HG03103 (cell line): ENCODE measurements at regions not wholly inside any gene's neighbourhood (a gene's known extent, or its start where the extent isn't known, plus 50 kb on each side); places are given as distances from the start of the nearest gene placed in this dataset.
"Not testable (repeated sequence)": the region's sequence is repeated elsewhere in the genome, so short reads cannot be mapped to it uniquely, and the experiment has no call there.

ENCODE experiments used
- ATAC-seq: cut with Tn5 transposase; IDR thresholded peaks from one replicate; pipeline ENCODE4 v1.9.1; 2021; ENCODE audit warnings: low read depth; ENCODE audit not compliant: unreplicated experiment

- ATAC-seq = no peak
Measured at GRCh38 chr2:16378031-16378430, 287.6 kb downstream of the CYRIA start.

- no peak for ATAC-seq
Measured at GRCh38 chr2:16375981-16376380, 289.7 kb downstream of the CYRIA start.

- no peak for ATAC-seq
Measured at GRCh38 chr2:16375351-16375750, 290.3 kb downstream of the CYRIA start.

- no peak for ATAC-seq
Measured at GRCh38 chr2:16374671-16375070, 291.0 kb downstream of the CYRIA start.

- no peak for ATAC-seq
Measured at GRCh38 chr2:16373341-16373740, 292.3 kb downstream of the CYRIA start.

- no peak for ATAC-seq
Measured at GRCh38 chr2:16371751-16372150, 293.9 kb downstream of the CYRIA start.

- no peak for ATAC-seq
Measured at GRCh38 chr2:16368951-16369350, 296.7 kb downstream of the CYRIA start.

GRCh38 chr2:16368328-16368727, 297.3 kb downstream of the CYRIA start:
- ATAC-seq = no peak

GRCh38 chr2:16365366-16365765, 300.3 kb downstream of the CYRIA start:
- no peak for ATAC-seq

- no peak for ATAC-seq
Measured at GRCh38 chr2:16363581-16363980, 302.1 kb downstream of the CYRIA start.

- no peak for ATAC-seq
Measured at GRCh38 chr2:16362611-16363010, 303.0 kb downstream of the CYRIA start.

GRCh38 chr2:16361261-16361995, 304.2 kb downstream of the CYRIA start:
- ATAC-seq = no peak

GRCh38 chr2:16359961-16360360, 305.7 kb downstream of the CYRIA start:
- no peak for ATAC-seq

GRCh38 chr2:16357188-16357587, 308.4 kb downstream of the CYRIA start:
- ATAC-seq = no peak

- ATAC-seq = no peak
Measured at GRCh38 chr2:16351541-16351940, 314.1 kb downstream of the CYRIA start.

- ATAC-seq = no peak
Measured at GRCh38 chr2:16351137-16351536, 314.5 kb downstream of the CYRIA start.

GRCh38 chr2:16350211-16350610, 315.4 kb downstream of the CYRIA start:
- ATAC-seq = no peak

GRCh38 chr2:16349811-16350210, 315.8 kb downstream of the CYRIA start:
- no peak for ATAC-seq

- no peak for ATAC-seq
Measured at GRCh38 chr2:16348821-16349515, 316.7 kb downstream of the CYRIA start.

- ATAC-seq = no peak
Measured at GRCh38 chr2:16346671-16347070, 319.0 kb downstream of the CYRIA start.

GRCh38 chr2:16345231-16345630, 320.4 kb downstream of the CYRIA start:
- not testable (repeated sequence) for ATAC-seq

GRCh38 chr2:16339206-16339605, 326.4 kb downstream of the CYRIA start:
- ATAC-seq = no peak
